HG03280 (cell line): ENCODE measurements at regions not wholly inside any gene's neighbourhood (a gene's known extent, or its start where the extent isn't known, plus 50 kb on each side); places are given as distances from the start of the nearest gene placed in this dataset.

Experiments used
- ATAC-seq: cut with Tn5 transposase; IDR thresholded peaks from one replicate; pipeline ENCODE4 v1.9.1; 2021; ENCODE audit warnings: mild to moderate bottlenecking, moderate library complexity; ENCODE audit not compliant: unreplicated experiment

DNA sequence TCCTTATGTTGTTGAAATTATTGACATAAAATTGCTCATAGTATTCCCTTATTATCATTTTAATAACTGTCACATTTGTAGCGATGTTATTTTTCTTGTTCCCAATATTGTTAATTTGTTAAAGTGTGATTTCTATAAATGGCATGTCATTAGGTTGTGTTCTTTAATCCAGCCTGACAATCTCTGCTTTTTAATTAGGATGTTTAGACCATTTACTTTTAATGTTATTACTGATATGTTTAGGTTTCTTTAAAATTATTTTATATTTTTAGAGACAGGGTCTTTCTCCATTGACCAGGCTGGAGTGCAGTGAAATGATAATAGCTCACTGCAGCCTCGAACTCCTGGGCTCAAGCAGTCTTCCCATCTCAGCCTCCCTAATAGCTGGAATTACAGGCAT lies 408.5 kb downstream of the DLEU7 start:
- ATAC-seq = no peak

DNA sequence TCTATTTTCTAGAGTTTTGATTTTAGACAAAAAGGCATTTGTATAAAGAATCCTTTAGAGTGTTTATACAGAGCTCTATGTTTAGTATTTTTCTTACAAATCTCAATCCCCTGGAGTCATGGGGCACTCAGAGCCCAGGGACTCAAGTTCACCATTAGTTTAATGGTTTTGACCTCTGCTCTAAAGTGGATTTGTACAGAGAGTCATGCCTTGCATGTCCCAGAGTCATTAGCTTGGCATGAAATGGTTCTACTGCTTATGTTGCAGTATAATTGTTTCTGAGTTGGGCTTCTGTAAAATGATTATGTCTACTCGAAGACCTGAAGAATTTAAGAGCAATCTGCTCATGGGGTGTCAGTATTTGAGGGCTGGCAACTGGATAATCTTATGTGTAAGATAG lies 406.2 kb downstream of the DLEU7 start:
- no peak for ATAC-seq

DNA sequence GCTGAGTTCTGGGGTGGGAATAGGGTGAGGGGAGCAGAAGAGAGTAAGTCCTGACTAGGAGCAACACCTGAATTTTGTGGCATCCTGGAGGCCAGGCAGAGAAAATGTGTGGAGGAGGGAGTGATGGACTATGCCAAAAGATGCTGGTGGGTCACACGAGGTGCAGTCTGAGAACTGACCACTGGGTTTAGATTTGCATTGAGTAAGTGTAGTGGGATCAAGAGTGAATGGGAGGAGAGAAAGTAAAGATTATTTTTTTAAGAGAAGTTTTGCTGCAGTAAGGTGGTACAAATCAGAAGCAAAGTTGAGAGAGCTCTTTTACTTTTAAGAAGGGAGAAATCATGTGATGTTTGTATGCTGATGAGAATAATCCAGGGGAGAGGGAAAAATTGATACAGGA lies 405.1 kb downstream of the DLEU7 start:
- no peak for ATAC-seq

DNA sequence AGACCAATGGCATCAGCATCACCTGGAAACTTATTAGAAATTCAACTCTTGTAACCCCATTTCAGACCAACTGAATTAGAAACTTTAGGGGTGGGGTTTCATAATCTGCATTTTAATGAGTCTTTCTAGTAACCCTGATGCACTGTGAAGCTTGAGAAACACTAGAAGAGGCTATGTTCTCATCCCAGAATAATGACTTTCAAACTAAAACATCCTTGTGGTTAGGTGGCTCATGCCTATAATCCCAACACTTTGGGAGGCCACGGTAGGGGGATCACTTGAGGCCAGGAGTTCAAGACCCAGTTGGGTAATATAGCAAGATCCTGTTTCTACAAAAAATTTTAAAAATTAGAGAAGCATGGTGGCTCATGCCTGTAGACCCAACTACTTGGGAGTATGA lies 402.4 kb downstream of the DLEU7 start:
- ATAC-seq = no peak

DNA sequence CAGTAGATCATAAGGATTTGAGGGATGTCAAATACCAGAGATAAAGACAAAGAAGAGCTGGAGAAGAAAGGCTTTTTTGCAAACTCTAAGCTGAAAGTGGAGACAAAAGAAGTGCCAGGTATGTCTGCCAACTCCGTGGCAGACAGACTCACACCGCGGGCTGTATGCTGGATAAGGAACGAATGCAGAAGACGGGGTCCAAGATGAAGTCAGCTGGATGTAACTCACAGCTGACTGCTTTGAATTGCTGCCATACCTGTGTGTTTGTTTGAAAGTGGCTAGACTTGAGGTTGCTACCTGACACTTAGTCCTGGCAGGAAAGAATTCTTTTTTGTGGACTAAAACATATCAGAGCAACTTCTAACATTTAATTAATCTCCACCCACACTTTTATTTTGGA lies 398.8 kb downstream of the DLEU7 start:
- ATAC-seq = no peak

DNA sequence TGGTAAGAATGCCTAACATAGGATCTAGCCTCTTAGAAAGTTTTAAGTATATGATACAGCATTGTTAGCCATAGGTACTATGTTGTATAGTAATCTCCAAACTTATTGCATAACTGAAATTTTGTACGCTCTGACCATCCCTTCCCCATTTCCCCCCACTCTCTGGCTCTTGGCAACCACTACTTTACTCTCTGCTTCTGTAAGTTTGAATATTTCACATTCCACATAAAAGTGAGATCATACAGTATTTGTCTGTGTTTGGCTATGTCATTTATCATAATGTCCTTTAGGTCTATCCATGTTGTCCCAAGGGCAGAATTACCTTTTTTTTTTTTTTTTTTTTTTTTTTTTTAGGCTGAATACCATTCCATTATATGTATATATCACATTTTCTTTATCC lies 396.9 kb downstream of the DLEU7 start:
- no peak for ATAC-seq

DNA sequence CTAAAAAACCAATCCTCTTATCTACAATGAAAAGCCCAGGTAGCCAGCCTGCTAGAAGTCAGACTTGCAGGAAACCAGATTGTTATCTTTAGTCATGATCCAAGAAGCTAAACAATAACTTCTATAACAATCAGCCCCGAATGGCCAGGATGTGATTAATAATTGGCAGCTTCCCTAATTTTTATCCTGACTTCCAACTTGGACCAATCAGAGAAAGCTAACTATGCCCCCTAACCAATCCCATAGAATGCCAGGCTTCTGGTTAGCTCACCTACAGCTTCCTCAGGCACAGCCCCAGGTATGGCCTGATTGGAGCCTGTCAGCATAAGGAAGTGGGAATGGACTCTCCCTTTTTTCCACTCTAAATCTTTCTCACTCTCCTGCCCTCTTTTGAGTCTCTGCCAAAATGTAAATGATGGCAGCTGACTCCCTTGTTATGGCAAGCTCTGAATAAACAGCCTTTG lies 394.9 kb downstream of the DLEU7 start:
- ATAC-seq = no peak

DNA sequence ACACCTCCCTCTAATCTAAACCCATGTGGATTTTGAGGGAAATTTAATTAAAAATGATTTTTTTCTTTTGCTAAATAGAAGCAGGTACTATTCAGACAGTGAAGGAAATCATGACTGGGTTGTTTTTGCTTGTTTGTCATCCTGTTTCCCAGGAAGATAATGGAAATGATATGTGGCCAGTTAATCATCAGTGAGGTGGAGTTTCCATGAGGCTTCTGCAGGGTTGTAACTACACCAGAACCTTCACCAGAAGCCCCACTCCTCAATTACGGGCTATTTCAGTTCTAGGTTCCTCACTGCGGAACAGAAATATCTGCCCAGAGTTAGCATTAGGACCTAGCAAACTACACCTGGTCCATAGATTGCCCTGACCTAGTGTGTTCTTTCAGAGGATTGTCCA lies 394.0 kb downstream of the DLEU7 start:
- no peak for ATAC-seq

DNA sequence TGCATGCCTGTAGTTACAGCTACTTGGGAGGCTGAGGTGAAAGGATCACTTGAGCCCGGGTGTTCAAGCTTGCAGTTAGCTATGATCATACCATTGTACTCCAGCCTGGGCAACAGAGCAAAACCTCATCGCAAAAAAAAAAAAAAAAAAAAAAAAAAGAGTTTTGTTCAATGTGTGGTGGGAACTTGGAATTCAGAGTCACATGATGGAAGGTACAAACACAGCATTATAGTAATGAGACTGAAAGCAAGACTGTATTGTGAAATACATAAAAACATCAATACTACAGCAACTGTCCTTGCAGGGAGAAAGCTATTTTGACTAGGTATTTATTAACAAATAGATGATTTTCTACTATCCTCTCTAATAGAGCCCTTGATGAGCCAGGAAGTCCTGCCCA lies 393.2 kb downstream of the DLEU7 start:
- no peak for ATAC-seq

DNA sequence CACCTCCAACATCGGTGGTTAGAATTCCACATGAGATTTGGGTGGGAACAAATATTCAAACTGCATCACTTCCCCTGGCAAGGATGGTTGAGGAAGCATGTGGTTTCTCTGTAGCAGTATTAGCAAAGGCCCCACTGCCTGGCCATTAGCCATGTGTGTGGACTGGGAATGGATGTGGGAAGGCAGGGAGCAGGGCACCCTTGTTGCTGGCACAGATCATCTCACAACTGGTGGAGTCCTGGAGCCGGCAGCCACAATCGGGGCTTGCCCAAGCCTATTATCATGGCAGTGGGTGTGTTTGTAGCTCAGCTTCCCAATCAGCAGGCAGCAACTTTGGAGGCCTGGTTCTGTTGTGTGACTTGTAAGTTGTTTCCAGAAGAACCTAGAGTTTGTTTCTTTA lies 391.9 kb downstream of the DLEU7 start:
- ATAC-seq = no peak

DNA sequence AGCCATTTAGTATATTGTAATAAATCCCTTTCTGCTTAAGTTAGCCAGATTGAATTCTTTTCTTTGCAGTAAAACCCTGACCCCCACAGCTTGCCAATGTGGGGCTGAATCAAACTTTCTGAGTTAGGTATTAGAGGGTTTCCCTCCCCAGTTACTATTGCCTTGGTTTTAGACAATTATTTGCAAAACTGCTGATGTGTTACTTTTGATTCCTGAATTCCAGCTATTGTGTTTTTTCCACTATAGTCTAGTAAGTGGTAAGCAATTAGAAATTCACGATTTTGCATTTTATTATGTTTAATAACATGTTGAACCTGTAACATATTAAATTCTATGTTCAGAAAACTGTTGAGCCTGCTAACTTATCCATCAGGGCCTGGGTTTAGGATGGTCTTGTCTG lies 391.5 kb downstream of the DLEU7 start:
- no peak for ATAC-seq

DNA sequence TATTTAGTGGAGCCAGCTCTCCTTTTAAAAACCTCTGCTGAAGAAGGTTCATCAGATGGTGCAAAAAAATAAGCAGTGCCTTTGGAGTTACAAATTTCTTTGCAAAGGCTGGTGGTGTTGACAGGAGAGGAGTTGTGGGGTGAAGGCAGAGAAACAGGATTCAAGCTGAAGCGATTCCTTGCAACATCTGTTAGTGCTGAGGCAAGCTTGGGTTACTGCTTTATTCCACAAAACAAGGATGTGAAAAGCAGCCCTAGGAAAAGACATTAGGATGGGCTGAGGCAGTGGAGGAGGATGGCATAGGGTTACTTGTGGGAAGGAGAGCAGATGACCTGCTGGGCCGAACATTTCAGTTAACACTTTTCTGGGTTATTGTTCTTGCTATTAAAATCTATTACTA lies 390.7 kb downstream of the DLEU7 start:
- no peak for ATAC-seq

DNA sequence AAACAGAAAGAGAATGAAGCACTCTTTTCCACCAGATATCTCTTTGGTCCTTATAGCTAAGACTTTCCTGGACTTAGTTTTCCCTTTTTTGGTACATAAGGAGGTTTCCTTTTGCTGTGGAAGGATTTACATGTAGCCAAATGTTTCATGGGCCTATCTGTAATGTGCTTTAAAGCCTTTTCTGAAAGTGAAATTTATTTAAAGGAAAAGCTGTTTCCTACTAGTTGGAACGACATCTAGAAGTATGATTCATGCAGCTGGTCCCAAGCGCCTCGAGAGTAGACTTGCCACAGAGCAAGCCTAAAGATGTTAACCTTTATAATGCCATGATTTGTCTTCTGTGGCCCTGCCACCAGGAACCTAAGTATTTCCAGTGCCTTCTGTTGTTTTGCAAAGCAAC lies 390.3 kb downstream of the DLEU7 start:
- ATAC-seq = no peak

DNA sequence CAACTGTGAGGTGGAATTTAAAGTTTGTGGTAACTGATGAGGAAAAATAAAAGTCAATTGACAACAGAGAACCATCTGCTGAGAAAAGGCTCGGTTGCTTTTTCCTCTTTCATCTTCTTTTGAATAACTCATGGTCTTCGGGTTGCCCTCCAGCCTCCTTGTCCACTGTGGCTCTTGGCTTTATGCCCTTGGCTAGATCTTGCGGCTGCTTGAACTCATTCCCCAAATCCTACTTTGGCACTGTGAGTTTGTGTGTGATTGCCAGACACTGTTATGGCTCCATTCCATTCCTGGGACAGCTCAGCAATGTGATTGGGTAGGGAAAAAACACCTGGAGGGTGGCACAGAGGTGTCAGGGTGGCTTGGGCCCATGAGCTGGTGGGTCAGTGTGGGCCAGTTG lies 387.4 kb downstream of the DLEU7 start:
- ATAC-seq = no peak

DNA sequence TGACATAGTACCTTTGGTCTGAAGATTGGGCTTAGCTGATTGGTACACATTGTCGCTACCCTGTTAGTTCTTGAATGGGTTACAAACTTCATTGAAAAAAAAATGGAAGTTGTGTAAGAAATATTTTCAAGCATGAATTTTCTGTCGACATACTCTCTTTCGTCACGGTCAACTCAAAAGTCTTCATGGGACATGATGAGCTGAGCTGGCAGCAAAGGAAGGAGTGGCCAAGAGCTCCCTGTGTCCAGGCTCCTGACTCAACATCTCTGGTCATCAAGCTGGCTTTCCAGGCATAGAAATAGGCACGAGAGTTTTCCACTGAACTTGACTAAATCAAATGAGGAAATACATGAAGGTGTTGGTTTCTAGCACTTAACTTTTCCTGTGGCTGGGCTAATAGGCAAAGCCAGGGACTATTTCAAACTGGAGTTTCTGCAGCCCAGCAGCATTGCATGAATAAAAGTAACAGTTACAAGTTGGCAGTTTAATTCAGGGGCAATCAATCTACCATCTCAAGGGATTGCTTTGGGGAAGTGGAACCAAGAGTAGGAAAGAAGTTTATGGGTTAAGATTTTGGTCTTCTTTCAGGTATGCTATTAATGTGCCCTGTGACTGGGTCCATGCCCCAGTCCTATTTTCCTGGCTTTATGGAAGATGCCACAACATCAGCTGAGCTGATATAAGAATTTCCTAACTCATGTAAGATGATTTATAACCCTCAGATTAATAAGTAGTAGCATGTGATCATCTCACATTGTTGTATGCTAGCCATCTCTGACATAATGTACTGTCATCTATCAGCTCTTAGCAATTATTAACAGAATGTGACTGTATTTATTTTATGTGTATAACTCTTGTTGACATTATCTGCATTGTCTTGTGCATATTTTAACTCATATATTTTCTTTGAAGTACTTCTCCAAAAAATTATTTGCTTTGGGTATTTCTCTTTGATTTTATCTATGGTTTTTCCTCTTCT lies 385.8 kb downstream of the DLEU7 start:
- no peak for ATAC-seq

DNA sequence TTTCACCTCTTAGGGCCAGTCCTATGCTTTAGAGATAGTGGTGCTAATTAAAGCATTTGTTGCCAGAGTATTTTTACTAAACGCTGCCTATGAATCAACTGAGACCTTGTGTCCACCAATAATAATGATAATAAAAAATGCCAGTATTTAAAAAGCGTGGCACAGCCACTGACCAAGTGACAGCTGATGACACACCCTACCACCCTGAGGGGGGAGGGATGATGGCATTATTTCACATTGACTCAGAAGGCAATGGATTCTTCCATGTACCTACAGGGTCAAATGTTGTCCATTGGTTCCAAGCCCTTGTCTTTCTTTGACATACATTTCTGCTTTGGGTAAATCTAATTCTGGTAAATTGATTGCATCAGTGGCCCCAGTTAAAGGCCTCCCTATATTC lies 384.4 kb downstream of the DLEU7 start:
- ATAC-seq = no peak

DNA sequence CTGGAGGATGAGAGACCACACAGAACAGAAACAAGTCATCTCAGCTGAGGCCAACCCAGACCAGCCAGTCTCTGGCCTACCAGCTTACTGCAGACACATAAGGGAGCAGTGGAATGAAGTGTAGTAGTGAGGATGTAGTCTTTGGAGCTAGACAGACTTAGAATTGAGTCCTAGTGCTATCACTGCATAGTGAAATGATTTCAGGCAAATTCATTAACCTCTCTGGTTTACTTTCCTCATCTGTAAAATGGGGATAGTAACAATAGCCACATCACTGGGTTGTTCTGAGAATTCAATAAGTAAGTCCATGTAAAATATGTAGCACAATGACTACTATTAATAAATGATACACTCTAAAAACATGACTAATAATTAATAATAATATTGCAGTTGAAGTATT lies 383.8 kb downstream of the DLEU7 start:
- no peak for ATAC-seq

DNA sequence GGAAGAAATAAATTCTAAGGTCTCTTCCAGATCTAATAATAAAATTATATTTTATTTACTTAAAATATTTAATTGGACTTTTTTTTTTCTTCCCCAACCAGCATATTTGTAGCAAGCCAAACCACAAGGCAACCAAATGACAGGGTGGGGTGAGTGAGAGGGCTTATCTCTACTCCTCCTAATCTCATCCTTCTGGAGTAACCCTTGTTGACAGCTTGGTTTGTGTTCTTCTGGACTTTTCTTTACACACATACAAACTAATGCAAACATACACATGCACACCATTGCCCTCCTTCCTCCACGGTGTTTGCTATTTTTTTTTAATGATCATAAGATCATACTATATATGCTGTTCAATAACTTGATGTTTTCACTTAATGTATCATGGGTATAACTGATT lies 383.1 kb downstream of the DLEU7 start:
- ATAC-seq = no peak

DNA sequence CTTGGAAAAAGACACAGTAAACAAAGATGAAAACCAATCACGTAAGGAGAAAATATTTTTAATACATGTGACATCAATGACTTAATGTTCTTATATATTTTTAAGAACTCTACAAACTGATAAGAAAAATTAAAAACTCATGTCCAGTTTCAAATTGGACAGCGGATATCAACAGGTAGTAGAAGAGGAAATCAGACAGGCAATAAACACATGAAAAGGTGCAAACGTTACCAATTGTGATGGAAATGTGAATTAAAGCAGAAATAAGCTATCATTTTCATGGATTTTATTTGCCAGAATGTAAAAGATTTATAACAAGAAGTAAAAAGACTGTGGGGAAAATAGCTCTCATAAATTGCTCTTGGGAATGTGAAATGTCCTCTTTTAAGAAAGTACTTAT lies 382.3 kb downstream of the DLEU7 start:
- ATAC-seq = no peak

DNA sequence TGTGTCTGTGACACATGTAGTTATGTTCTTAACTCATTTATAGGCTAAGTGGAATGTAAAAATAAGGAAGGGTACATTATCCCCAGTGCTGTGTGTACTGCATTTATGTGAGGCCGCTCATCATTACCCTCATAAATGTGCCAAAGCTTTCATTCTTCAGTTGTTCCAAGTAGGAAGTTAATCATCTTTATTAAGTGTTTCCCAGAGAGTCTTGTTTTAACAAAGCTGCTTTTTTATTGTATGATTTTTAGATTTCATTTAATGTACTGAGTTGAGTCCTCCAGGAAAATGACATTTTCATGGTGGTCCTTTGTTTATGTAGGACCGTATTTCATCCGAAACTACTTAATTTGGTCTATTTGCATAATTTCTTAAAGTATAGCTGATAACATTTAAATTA lies 379.8 kb downstream of the DLEU7 start:
- ATAC-seq = no peak

DNA sequence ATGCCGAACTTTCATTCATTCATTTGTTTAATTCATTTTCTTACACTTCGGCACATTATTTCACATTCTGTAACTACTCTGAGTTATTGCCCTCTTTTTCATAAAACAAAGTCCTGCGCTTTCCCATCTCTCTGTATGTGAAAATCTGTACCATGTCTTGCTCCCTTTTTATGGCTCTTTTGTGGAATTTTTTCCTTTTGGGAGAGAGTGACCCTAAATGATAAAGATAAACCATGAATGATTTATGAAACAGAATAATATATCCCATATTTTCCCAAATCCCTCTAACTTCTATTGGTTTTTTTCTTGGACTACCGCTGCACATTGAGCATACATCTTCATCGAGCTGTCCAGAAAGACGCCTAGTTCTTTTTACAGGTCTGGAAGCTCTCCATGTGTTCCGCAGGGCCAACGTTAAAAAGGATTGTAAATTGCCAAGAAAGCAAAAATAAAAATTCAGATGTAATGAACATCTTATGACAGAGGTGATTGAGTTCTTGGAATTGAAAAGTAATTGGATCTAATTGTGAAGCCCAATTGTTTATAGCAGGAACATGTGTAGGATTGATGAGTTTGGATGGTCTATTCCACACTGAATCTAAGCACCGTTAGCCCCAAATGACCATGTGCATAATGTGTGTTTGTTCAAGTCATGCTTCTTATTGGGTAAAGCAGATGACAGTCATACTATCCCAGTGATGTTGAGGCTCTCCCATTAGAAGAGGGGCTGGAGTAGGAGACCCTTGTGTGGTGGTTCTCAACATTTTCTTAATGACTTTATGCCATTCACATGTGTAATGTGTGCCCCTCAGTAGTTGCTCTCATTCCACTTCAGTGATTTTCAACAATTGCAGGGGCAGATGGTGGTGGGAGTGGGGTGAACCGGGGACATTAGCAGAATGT lies 378.9 kb downstream of the DLEU7 start:
- ATAC-seq = no peak

DNA sequence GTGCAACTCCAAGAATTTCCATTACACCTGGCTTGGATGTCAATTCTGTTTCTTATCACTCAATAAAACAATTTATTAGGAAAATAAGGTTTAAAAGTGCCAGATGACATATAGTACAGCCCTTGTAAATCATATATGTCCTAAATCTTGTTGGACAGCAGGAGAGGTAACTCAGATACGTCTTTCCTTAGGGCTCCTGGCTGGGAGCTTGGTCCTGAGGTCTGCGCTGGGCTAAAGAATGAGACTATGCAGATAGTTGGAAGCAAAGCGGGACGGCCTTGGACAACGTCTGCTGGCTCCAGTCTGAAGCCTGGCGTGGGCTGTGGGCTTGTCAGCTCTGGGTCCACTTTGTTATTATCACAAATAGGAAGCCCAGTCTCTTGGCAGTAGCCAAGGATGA lies 377.0 kb downstream of the DLEU7 start:
- no peak for ATAC-seq
